ENCODE measurements at regions not wholly inside any gene's neighbourhood (a gene's known extent, or its start where the extent isn't known, plus 50 kb on each side); places are given as distances from the start of the nearest gene placed in this dataset.

DNA sequence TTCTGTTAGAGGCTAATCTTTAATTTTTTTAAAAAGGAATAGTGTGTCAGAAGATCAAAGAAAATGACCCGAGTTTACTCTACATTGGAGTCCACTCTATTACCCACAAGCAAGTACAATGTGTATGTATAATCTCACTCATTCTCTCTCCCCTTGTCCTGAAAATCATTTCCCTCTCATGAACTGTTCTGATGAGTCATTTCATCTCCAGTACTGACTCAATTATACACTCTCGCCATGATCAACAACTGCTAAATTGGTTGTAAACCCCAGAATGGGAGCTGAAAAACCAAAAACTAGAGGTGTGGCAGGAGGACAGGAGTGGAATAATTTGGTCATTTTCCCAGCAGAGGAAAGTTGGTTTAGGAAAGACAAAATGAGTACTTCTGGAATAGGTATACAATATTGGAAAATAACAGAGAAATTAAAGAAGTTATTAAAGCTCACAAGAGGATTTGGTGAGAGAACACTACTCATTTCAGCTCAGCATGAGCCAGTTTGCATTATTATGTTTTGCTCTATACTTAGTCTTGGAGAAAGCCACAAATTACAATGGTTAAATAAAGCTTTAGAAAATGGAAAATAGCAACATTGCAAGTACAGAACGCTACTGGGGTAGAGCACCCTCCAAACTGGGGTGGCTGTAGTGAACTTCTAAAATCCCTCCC is 144.3 kb upstream of the PFN2 start:
- DNase-seq = no peak

DNA sequence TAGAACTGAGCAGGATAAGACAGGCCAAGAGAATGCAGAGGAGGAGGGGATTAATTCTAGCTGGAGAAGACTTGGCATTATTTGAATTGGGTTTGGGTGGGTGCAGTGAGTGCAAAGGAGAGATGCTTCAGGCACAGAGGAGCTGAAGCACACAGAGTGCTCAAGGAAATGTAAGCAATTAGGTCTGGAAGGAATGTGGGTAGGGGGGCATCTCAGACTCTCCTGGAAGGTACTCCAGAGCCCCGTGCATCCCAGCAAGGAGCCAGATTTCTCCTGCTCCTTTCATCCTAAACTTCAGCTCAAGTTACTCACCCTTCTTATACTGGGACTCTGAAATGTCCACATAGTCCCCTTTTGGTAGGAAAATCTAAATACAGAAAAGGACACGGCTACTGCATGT is 143.6 kb upstream of the PFN2 start:
- DNase-seq = no peak

- DNase-seq = peak; percentile 13
Measured at GRCh38 chr3:150110097-150110496, 139.4 kb upstream of the PFN2 start.

- no peak for DNase-seq
Measured at GRCh38 chr3:150107429-150108175, 136.9 kb upstream of the PFN2 start.

GRCh38 chr3:150106740-150107428 is 136.2 kb upstream of the PFN2 start:
- no peak for DNase-seq

DNA sequence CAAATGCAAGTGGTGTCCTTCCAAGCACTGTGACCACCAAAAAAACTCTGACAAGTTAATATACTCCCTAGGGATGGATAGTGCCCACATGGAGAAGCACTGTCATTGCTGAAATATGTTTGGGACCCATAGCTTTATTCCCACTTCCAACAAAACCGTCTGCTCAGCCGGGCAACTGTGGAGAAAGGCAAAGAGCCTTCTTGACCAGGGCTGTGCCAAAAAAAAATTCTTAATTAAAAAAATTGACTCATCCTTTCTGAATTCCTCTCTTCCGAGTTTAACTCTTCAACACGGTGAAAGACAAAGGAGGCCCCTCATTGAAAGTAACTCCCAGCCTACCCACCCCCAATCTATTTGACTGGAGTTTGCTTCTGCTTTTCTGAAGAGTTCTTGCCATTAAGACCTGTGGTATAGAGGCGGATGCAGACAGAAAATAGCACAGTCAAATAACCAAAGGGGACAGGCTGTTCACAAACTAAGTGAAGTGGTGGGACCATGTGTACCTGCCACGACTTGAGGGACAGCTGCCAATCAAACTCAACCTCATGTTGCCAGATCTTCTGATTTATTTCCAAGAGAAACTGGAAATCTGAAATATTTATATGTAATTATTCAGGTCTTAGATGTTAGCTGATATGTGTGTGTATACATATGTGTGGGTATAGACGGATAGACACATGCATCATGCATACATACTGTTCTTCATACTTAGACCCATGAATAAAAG is 135.4 kb upstream of the PFN2 start:
- no peak for DNase-seq

- no peak for DNase-seq
Measured at GRCh38 chr3:150105025-150105424, 134.3 kb upstream of the PFN2 start.

DNA sequence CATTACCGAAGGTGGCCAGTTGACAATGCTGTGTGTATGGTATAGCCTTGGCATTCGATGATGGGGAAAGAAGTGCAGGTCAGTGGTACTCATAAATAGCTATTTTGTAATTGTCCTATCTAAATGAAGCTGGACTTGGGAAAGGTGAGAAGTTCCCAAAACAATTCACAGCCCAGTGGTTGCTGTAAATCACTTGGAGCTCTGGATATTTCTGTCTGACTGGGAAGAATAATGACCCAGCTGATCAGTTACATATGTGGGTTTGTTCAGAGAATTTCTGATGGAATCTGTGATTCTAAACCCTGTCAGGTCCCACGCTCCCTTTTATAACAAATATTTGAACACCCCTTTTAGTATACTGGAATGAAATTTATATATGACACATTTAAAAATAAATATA is 133.9 kb upstream of the PFN2 start:
- no peak for DNase-seq

GRCh38 chr3:150101016-150101415 is 130.3 kb upstream of the PFN2 start:
- no peak for DNase-seq

DNA sequence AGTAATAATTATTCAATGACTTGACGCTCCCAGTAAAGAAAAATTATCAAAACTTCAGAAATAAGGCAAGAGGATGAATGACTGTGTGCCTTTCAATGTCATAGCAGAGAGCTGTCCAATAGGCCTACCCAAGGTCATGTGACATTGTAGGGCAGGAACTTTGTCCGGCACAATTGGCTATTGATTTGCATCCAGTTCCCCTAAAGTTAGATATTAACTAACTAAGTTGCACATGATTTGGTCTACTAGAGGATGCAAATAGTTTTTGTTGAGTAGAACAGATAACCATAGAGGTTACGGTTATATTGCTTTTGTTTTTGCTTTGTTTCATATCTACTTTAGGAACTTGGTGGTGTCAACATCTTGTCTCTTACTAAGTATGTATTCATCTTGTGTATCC is 127.9 kb upstream of the PFN2 start:
- no peak for DNase-seq

- no peak for DNase-seq
Measured at GRCh38 chr3:150097588-150097890, 126.8 kb upstream of the PFN2 start.

DNA sequence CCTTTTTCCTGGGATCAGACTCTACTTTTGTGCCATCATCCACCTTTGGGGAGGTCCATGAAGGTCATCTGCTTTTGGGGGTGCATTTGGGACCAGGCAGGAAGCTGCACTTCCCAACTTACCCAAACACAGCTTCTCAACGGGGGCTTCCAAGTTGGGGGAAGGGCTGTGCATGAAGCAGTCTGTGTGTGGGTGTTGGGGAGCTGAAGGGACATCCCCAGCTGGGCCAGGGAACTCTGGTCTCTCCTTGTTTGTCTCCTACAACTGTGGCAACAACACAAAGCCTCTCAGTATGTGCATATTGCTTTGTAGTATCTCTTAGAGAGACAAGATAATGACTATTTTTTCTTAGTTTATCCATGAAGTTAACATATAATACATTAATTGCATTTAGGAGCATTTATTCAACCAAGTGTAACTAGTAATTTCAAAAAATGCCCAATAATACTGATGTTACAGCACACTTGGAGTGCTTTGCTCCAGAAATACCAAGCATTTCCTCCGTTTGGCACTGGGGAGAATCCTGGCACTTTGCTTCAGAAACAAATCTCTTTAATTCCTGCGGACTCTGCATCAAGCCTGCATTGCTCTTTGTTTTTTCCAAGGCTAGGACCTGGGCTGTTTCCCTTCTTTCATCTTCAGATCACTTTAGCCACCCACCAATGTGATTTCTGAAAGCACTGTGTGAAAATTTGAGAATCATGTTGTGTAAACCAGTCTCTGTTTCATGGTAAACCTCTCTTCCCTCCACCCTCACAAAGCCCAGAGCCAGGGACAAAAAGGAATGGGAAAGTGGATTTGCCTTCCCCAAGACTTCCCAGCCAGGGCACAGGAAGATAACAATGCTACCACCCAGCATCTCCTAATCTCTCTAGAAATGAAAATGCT is 126.2 kb upstream of the PFN2 start:
- no peak for DNase-seq

DNA sequence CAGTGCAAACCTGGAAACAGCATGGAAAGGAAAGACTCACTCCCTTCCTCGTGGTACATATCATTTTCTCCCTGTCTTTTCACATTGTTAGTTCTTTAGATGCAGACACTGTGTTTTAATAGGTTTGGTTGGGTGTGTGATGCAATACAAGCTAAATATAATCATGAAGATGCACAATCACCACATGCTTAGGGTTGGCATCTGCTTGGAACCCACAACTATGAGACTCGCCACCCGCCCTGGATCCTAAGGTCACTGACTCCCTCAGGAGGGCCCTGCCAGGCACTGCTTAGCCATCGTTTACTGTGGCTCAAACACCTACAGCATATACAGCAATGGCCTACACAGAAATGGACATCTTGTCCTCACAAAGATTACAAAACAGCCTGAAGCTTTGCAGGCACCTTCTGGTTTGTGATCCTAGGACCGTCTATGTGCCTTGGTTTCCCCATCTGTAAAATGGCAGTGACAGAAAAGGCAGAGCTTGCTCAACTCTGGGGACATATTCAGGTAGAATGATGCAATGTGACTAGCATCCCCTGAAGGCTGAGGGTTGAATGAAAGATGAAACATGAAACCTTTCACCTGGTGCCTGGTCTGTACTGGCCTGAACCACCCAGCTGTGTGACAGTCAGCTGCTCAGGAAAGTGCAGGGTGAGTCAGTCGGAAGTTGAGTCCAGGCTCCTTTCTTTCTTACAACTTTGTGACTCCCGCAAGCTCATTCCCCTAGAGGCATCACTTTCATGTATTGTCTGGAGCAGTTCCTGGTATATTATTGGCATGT is 123.6 kb upstream of the PFN2 start:
- DNase-seq = peak; percentile 34

DNA sequence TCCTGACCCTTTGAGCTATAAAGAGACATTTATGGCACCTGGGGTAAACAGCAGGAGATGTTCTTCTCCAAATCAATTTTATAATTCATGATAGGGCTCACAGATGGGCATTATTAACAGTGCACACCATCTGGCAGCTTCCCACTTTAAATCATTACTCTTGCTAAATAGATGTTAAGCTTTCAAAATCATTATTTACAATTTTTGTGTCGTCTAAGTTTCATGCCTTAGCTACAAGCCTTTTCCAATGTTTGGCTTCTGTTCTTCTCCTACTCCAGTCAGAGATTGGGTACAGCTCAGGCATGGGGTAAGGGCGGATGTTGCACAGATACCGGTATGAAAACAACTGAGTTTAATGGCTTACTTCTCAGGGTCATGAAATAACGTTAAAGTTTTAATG is 120.9 kb upstream of the PFN2 start:
- no peak for DNase-seq

DNA sequence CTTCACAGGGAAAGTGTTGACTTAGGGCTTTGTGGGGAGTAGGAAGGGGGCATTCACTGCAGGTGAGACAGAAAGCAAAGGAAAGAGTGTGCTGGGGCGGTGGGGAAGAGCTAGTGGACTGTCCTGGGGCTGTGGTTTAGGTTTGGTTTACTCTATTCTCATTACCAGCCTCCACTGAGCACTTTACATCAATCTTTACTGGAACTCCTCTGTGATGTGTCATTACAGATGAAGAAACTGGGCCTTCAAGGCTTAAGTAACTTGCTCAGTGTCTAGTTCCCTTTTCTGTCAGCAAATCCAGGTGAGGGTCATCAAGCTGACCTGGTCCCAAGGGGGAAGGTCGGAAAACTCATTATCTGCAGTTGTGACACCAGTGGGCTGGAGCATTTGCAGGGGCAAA is 120.2 kb upstream of the PFN2 start:
- no peak for DNase-seq

GRCh38 chr3:150090006-150090405 is 119.3 kb upstream of the PFN2 start:
- DNase-seq = no peak

GRCh38 chr3:150084128-150084527 is 113.4 kb upstream of the PFN2 start:
- no peak for DNase-seq

GRCh38 chr3:150083655-150084042 is 113.0 kb upstream of the PFN2 start:
- no peak for DNase-seq

DNA sequence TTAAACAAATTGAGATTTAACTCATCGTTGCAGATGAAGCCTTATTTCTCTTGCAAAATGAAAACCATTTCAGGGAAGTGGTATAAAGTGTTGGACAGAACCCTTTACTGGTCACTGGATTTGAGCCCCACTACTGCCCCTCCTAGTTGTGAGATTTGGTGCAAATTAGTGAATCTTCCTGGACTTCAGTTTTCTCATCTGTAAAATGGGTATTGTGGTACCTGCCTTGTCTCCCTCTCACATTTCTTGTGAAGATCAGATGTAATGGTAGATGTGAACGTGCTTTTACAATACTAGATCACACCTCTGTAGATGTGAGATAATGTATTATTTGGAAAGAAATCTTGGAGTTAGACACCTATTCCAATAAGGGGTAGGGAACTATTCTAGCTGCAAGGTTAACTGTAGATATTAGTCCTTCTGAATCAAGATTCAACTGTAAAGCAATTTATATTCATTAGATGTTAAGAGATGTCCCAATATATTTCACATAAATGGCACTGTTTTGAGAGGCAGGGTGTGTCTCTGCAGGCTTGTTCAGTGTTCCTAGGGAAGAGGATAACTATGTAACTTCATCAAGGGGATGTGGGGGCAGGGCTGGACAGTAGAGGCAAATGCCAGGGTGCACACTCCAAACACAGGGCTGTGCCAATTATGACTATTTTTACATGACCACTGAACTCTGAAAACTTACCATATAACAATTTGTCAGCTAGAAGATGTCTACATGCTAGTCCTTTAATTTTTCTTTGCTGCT is 112.4 kb upstream of the PFN2 start:
- DNase-seq = no peak

- DNase-seq = no peak
Measured at GRCh38 chr3:150081084-150081483, 110.4 kb upstream of the PFN2 start.

All from NCI-H1436 (cell line).